BE2C (cell line): ENCODE measurements at regions not wholly inside any gene's neighbourhood (a gene's known extent, or its start where the extent isn't known, plus 50 kb on each side); places are given as distances from the start of the nearest gene placed in this dataset.

ENCODE experiments used
- DNase-seq: peaks from one replicate; pipeline ENCODE4 v3.0.0-alpha.2; 2020
- H3K27me3 ChIP-seq: fragments of 250-450 bp; sonication (Bioruptor Pico); 2 replicates; pipeline ENCODE4 v1.5.1; 2020; ENCODE audit warnings: mild to moderate bottlenecking
- H3K36me3 ChIP-seq: fragments of 250-450 bp; sonication (Bioruptor Pico); 2 replicates; pipeline ENCODE4 v1.5.1; 2020; ENCODE audit warnings: mild to moderate bottlenecking
- H3K4me1 ChIP-seq: fragments of 250-450 bp; sonication (Bioruptor Pico); 2 replicates; pipeline ENCODE4 v1.5.1; 2020
- H3K4me3 ChIP-seq: 2 replicates; pipeline ENCODE4 v1.5.1; 2011; ENCODE audit warnings: low read depth, low read length
- H3K9me3 ChIP-seq: fragments of 250-450 bp; sonication (Bioruptor Pico); 2 replicates; pipeline ENCODE4 v1.5.1; 2020
- TF ChIP-seq, protein P1 (sequence below): IDR thresholded peaks from 2 replicates; pipeline ENCODE4 v1.5.1; 2012; ENCODE audit warnings: mild to moderate bottlenecking, low read depth, low read length

DNA sequence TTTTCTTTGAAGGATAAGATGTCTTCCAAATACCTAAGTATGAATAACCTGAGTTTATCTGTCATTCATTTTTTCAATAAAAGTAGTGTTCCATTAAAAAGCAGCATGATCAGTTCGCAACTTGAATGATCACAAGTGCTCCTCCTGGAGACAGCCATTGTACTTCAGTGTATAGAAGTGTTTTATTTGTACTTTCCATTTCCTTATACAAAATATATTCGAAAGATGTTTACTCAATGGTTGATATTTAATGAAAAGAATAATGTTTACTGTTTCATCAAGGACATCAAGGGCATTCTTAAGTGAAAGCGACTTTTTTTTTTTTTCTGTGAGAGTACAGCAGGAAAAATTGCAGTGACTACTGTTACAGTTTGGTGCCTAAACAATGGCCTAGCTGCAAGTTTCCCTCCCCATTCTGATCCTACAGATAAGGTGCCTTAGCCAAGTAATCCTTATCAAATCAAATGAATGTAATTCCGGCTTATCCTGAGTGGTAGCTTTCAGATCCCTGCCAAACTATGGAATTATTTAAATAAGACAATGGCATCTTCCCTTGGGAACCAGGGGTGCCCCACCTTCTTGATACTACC, 69.0 kb upstream of the IL15 start:
- TF ChIP-seq, protein P1, sequence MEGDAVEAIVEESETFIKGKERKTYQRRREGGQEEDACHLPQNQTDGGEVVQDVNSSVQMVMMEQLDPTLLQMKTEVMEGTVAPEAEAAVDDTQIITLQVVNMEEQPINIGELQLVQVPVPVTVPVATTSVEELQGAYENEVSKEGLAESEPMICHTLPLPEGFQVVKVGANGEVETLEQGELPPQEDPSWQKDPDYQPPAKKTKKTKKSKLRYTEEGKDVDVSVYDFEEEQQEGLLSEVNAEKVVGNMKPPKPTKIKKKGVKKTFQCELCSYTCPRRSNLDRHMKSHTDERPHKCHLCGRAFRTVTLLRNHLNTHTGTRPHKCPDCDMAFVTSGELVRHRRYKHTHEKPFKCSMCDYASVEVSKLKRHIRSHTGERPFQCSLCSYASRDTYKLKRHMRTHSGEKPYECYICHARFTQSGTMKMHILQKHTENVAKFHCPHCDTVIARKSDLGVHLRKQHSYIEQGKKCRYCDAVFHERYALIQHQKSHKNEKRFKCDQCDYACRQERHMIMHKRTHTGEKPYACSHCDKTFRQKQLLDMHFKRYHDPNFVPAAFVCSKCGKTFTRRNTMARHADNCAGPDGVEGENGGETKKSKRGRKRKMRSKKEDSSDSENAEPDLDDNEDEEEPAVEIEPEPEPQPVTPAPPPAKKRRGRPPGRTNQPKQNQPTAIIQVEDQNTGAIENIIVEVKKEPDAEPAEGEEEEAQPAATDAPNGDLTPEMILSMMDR = no peak

DNA sequence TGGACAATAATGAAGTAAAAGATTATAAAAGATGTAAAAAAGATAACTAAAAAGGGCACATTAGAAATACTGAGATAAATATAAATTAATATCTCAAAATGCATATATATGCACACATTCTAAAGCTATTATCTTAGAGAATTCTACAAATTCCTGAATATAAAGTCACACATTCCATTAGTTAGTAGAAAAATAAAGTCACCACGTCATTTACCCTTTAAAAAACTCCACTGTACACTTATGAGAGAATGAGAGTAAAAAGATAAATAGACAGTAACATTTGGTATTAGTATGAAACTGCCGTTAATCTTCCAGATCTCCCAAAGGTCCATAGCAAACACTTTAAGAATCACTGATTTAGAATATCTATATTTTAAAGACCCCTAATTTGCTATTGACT, 67.2 kb upstream of the IL15 start:
- Histone ChIP-seq H3K9me3 (no peaks in the 10 kb centered on the region), H3K4me3 (no peak overlapping the region), H3K4me1 (0 out of 2 replicates have a peak, but pooled peaks cover 2% of the 10 kb centered on the region), H3K27me3 (no peaks in the 10 kb centered on the region), H3K36me3 (no peaks in the 10 kb centered on the region)
- TF ChIP-seq, protein P1 = no peak
- no peak for DNase-seq

More for the DNA sequence above, 69.0 kb upstream of the IL15 start:
- no peaks in the 10 kb centered on the region for H3K9me3 ChIP-seq
- H3K4me1 ChIP-seq = 0 out of 2 replicates have a peak, but pooled peaks cover 2% of the 10 kb centered on the region
- H3K36me3 ChIP-seq = no peaks in the 10 kb centered on the region
- no peak for DNase-seq
- H3K27me3 ChIP-seq = no peaks in the 10 kb centered on the region
- H3K4me3 ChIP-seq = no peak overlapping the region

DNA sequence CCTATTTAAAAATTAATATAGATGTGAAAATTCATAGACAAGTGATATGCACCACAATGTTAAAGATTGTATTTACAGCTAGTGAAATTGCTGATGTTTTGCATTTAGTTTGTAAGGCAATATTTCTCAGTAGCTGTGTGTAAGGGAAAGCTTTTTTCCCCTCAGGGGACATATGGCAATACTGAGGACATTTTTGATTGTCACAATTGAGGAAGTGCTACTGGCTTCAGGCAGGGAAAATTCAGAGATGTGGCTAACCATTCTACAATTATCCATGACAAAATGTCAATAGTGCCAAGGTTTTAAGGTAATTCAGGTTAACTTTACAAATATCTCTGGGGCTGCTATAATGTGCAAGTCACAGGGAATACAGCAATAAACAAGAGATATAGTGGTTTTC, 66.1 kb upstream of the IL15 start:
- DNase-seq = no peak
- Histone ChIP-seq H3K4me3 (no peak overlapping the region), H3K4me1 (0 out of 2 replicates have a peak, but pooled peaks cover 2% of the 10 kb centered on the region), H3K36me3 (no peaks in the 10 kb centered on the region), H3K9me3 (no peaks in the 10 kb centered on the region), H3K27me3 (no peaks in the 10 kb centered on the region)
- TF ChIP-seq, protein P1 = no peak

DNA sequence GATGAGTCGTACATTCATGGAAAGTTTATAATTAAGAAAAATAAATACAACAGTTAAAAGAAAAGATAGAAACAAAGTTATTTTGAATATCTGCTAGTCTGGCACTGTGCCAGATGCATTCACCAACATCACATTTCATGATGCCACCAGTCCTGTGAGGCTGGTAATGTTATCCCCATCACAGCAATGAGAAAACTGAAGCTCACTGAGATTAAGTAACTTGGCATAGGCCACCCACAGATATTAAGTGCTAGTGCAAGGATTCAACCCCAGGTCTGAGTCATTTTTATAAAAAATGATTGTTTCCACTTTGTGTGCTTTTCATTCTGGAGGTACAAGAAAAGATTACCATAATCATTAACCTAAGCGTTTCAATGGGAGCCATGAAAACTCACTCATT, 65.0 kb upstream of the IL15 start:
- Histone ChIP-seq H3K36me3 (no peaks in the 10 kb centered on the region), H3K4me1 (0 out of 2 replicates have a peak, but pooled peaks cover 2% of the 10 kb centered on the region), H3K4me3 (no peak overlapping the region), H3K9me3 (no peaks in the 10 kb centered on the region), H3K27me3 (no peaks in the 10 kb centered on the region)
- TF ChIP-seq, protein P1 = no peak
- peak; percentile 10 for DNase-seq

DNA sequence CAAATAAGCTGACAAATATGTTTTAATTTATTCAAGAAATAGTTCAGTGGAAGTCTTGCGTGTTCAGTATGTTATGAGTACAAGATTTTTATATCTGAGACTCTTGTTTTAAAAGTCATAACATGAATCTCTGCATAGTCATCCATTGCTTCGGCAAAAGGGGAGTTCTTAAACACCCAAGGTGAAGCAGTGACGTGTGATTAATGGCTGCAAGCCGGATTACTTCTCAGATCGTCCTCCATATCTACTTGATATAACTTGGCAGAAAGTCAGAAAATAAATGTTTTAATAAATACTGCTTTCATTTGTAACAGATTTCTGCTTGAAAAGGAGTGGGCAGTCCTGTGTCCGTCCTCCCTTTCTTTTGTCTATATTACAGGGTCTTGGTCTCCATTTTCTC, 64.6 kb upstream of the IL15 start:
- 0 out of 2 replicates have a peak, but pooled peaks cover 2% of the 10 kb centered on the region for H3K4me1 ChIP-seq
- H3K36me3 ChIP-seq = no peaks in the 10 kb centered on the region
- TF ChIP-seq, protein P1 = no peak
- DNase-seq = no peak
- no peaks in the 10 kb centered on the region for H3K27me3 ChIP-seq
- H3K4me3 ChIP-seq = no peak overlapping the region
- no peaks in the 10 kb centered on the region for H3K9me3 ChIP-seq

DNA sequence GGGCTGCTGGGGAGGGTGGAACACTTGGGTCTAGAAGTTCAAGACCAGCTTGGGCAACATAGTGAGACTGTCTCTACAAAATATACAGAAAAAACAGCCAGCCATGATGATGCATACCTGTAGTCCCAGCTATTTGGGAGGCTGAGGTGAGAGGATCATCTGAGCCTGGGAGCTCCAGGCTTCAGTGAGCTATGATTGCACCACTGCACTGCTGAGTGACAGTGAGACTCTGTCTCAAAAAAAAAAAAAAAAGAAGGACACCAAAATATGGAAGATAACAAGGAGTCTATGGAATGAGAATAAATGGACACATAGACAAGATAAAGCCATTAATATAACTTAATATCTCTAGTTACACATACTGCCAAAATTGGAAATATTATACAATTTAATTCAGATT, 62.7 kb upstream of the IL15 start:
- Histone ChIP-seq H3K4me1 (0 out of 2 replicates have a peak, but pooled peaks cover 2% of the 10 kb centered on the region), H3K4me3 (no peak overlapping the region), H3K9me3 (no peaks in the 10 kb centered on the region), H3K36me3 (no peaks in the 10 kb centered on the region), H3K27me3 (no peaks in the 10 kb centered on the region)
- no peak for DNase-seq
- TF ChIP-seq, protein P1 = no peak
